HL-60 (cell line): ENCODE measurements at regions not wholly inside any gene's neighbourhood (a gene's known extent, or its start where the extent isn't known, plus 50 kb on each side); places are given as distances from the start of the nearest gene placed in this dataset.

Experiments used
- DNase-seq, 2 experiments: peaks; one replicate each; pipeline ENCODE4 v3.0.0-alpha.2; 2010 to 2020; ENCODE audit warnings: low read depth in 1 of 2, low spot score in 1 of 2
- H3K27ac ChIP-seq: fragments of 250-450 bp; sonication (Bioruptor Pico); replicated peaks from 2 replicates; pipeline ENCODE4 v1.5.1; 2020; ENCODE audit warnings: mild to moderate bottlenecking, moderate library complexity
- H3K27me3 ChIP-seq: fragments of 250-450 bp; sonication (Bioruptor Pico); 2 replicates; pipeline ENCODE4 v1.5.1; 2021; ENCODE audit warnings: mild to moderate bottlenecking, moderate library complexity; ENCODE audit not compliant: insufficient read depth, poor library complexity, severe bottlenecking
- H3K4me3 ChIP-seq: replicated peaks from 2 replicates; pipeline ENCODE4 v1.5.1; 2011; ENCODE audit warnings: mild to moderate bottlenecking, control low read depth, low read length; ENCODE audit not compliant: insufficient read depth
- CTCF ChIP-seq: IDR thresholded peaks from one replicate; pipeline ENCODE4 v1.5.1; 2011; ENCODE audit warnings: low read length, control low read depth, inconsistent platforms; ENCODE audit not compliant: insufficient read depth
- GABPA ChIP-seq: IDR thresholded peaks from 2 replicates; pipeline ENCODE4 v1.6.1; 2012; ENCODE audit warnings: low read depth
- POLR2AphosphoS5 ChIP-seq: IDR thresholded peaks from 2 replicates; pipeline ENCODE4 v1.6.1; 2012; ENCODE audit warnings: low read depth
- SPI1 ChIP-seq: IDR thresholded peaks from 2 replicates; pipeline ENCODE4 v1.6.1; 2012; ENCODE audit warnings: low read depth, mild to moderate bottlenecking, borderline replicate concordance
- TF ChIP-seq, protein P1 (sequence below): IDR thresholded peaks from 2 replicates; pipeline ENCODE4 v1.6.1; 2012; ENCODE audit warnings: low read depth; ENCODE audit not compliant: insufficient replicate concordance

- no peak for TF ChIP-seq POLR2AphosphoS5
- no peak for TF ChIP-seq CTCF
- TF ChIP-seq GABPA: no peak
- TF ChIP-seq, protein P1, sequence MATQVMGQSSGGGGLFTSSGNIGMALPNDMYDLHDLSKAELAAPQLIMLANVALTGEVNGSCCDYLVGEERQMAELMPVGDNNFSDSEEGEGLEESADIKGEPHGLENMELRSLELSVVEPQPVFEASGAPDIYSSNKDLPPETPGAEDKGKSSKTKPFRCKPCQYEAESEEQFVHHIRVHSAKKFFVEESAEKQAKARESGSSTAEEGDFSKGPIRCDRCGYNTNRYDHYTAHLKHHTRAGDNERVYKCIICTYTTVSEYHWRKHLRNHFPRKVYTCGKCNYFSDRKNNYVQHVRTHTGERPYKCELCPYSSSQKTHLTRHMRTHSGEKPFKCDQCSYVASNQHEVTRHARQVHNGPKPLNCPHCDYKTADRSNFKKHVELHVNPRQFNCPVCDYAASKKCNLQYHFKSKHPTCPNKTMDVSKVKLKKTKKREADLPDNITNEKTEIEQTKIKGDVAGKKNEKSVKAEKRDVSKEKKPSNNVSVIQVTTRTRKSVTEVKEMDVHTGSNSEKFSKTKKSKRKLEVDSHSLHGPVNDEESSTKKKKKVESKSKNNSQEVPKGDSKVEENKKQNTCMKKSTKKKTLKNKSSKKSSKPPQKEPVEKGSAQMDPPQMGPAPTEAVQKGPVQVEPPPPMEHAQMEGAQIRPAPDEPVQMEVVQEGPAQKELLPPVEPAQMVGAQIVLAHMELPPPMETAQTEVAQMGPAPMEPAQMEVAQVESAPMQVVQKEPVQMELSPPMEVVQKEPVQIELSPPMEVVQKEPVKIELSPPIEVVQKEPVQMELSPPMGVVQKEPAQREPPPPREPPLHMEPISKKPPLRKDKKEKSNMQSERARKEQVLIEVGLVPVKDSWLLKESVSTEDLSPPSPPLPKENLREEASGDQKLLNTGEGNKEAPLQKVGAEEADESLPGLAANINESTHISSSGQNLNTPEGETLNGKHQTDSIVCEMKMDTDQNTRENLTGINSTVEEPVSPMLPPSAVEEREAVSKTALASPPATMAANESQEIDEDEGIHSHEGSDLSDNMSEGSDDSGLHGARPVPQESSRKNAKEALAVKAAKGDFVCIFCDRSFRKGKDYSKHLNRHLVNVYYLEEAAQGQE: no peak
- TF ChIP-seq SPI1: no peak
- no peak for DNase-seq
- H3K4me3 ChIP-seq: no peak overlapping the region
- no peaks in the 10 kb centered on the region for H3K27me3 ChIP-seq
- no peak overlapping the region for H3K27ac ChIP-seq
These were observed 228.3 kb downstream of the TTLL2 start for GRCh38 chr6:167552961-167553735.

DNA sequence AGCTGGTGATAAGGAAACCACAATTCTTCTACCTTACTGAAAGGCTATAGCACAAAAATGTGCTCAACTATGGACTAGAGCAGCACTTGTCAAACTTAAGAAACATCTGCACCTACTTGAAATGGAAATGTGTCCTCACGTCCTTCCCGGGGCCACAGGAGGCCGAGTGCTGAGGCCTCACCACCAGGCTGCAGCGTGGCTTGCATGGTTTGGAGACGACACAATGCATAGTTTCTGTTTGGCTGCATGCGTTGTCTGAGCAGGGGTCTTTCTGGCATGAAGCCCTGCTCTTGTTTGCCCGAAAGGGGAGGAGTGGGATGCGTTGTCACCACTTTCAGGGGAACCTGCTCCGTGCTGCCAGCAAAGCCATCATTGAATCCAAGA is 228.8 kb downstream of the TTLL2 start:
- no peak overlapping the region for H3K4me3 ChIP-seq
- no peak overlapping the region for H3K27ac ChIP-seq
- TF ChIP-seq SPI1 (no peak), POLR2AphosphoS5 (no peak), CTCF (no peak), GABPA (no peak)
- TF ChIP-seq, protein P1: no peak
- DNase-seq: no peak
- H3K27me3 ChIP-seq: no peaks in the 10 kb centered on the region

GRCh38 chr6:167554854-167555253 is 230.0 kb downstream of the TTLL2 start:
- TF ChIP-seq POLR2AphosphoS5 (no peak), SPI1 (no peak), GABPA (no peak), CTCF (no peak)
- TF ChIP-seq, protein P1: no peak
- Histone ChIP-seq H3K27ac (no peak overlapping the region), H3K27me3 (no peaks in the 10 kb centered on the region), H3K4me3 (no peak overlapping the region)
- DNase-seq: no peak
